GM18508 (cell line): ENCODE measurements at regions not wholly inside any gene's neighbourhood (a gene's known extent, or its start where the extent isn't known, plus 50 kb on each side); places are given as distances from the start of the nearest gene placed in this dataset.

ENCODE experiments used
- ATAC-seq: cut with Tn5 transposase; IDR thresholded peaks from one replicate; pipeline ENCODE4 v1.9.1; 2021; ENCODE audit warnings: moderate number of reproducible peaks; ENCODE audit not compliant: insufficient read depth, unreplicated experiment

GRCh38 chr9:108109927-108110690, 620.5 kb upstream of the KLF4 start:
- ATAC-seq: no peak

GRCh38 chr9:108108852-108109448, 619.4 kb upstream of the KLF4 start:
- no peak for ATAC-seq

GRCh38 chr9:108108280-108108851, 618.8 kb upstream of the KLF4 start:
- no peak for ATAC-seq

- ATAC-seq: no peak
Measured at GRCh38 chr9:108105885-108106284, 616.3 kb upstream of the KLF4 start.

- ATAC-seq: no peak
Measured at GRCh38 chr9:108104991-108105390, 615.4 kb upstream of the KLF4 start.

- no peak for ATAC-seq
Measured at GRCh38 chr9:108103046-108103693, 613.6 kb upstream of the KLF4 start.

- ATAC-seq: no peak
Measured at GRCh38 chr9:108101410-108101809, 611.8 kb upstream of the KLF4 start.

GRCh38 chr9:108100571-108100970, 611.0 kb upstream of the KLF4 start:
- ATAC-seq: no peak

GRCh38 chr9:108099854-108100253, 610.3 kb upstream of the KLF4 start:
- no peak for ATAC-seq

- ATAC-seq: no peak
Measured at GRCh38 chr9:108095496-108095895, 605.9 kb upstream of the KLF4 start.

GRCh38 chr9:108094676-108094993, 605.1 kb upstream of the KLF4 start:
- no peak for ATAC-seq

- ATAC-seq: no peak
Measured at GRCh38 chr9:108093773-108094675, 604.5 kb upstream of the KLF4 start.

GRCh38 chr9:108088916-108089315, 599.3 kb upstream of the KLF4 start:
- ATAC-seq: no peak

- no peak for ATAC-seq
Measured at GRCh38 chr9:108087781-108088180, 598.2 kb upstream of the KLF4 start.

- no peak for ATAC-seq
Measured at GRCh38 chr9:108086624-108087023, 597.1 kb upstream of the KLF4 start.

- no peak for ATAC-seq
Measured at GRCh38 chr9:108085294-108085693, 595.7 kb upstream of the KLF4 start.

GRCh38 chr9:108083796-108084352, 594.3 kb upstream of the KLF4 start:
- no peak for ATAC-seq

- no peak for ATAC-seq
Measured at GRCh38 chr9:108083160-108083750, 593.7 kb upstream of the KLF4 start.

- ATAC-seq: no peak
Measured at GRCh38 chr9:108081112-108081511, 591.5 kb upstream of the KLF4 start.

GRCh38 chr9:108080285-108080684, 590.7 kb upstream of the KLF4 start:
- no peak for ATAC-seq
